GM10248 (cell line): ENCODE measurements at regions not wholly inside any gene's neighbourhood (a gene's known extent, or its start where the extent isn't known, plus 50 kb on each side); places are given as distances from the start of the nearest gene placed in this dataset.

Experiments used
- CTCF ChIA-PET: fragments of 300-600 bp; sonication (Branson Sonifier 250); formaldehyde crosslinking; extraction: SDS; loops from one replicate; lab custom pipeline; 2021; ENCODE audit warnings: antibody characterized with exemption; lab: Yijun Ruan, JAX
- POLR2A ChIA-PET: fragments of 350-650 bp; sonication (Branson Sonifier 250); formaldehyde crosslinking; extraction: SDS; loops from one replicate; lab custom pipeline; 2020; ENCODE audit warnings: antibody characterized with exemption; lab: Yijun Ruan, JAX
- DNase-seq: peaks from one replicate; pipeline ENCODE4 v3.0.0; 2012; ENCODE audit errors: extremely low spot score
- CTCF ChIP-seq: IDR thresholded peaks from 2 replicates; pipeline ENCODE4 v1.5.1; 2012; ENCODE audit warnings: mild to moderate bottlenecking, low read depth; ENCODE audit errors: extremely low read depth, missing control alignments, control extremely low read depth

- TF ChIP-seq CTCF = no peak
- CTCF ChIA-PET = interaction anchor here (0.9 to 3.7 kb wide), 4 partner anchors 12 to 464 kb away, joined by 3 to 38 read pairs (median 6); no protein-coding TSS in a partner anchor
- POLR2A ChIA-PET = no interaction called here
- DNase-seq = no peak
Observed at GRCh38 chr12:107144441-107144840, 51.1 kb upstream of the CRY1 start.

DNA sequence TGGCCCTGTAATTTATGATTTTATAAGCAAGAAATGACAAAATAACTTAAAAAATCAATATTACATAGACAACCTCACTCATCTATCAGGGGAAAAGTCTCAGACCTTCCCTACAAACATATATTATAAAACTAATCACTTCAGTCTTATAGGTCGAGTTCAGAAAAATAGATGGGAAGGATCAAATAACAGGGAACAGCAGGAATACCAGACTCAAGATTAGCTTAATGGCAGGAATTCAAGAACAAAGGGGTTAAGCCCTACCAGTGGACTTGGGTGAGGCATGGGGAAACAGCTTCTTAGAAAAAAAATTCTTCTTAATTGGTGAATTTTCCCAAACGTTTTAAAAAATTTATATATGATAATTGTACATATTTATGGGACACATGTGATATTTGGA is 51.6 kb upstream of the CRY1 start:
- ChIA-PET CTCF (interaction anchor here (0.9 to 3.7 kb wide), 2 partner anchors 12 to 15 kb away, joined by 3 to 38 read pairs; no protein-coding TSS in a partner anchor), POLR2A (no interaction called here)
- no peak for TF ChIP-seq CTCF
- no peak for DNase-seq

DNA sequence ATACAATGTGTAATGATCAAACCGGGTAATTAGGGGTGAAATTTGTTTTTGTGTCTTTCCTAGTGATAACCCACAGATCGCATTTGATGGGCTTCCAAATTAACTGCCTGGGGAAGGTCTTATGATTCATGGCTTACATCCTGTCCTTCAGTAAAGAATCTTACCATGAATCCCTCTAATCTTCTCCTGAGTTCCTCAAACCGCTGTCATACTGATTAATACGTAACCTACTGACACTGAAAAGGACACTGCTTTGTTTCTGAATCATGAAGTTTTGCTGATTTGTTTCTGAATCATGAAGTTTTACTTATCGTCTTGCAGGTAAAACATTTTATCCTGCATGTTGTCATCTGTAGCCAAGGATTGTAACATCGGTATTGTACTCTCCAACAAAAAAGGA is 52.0 kb upstream of the CRY1 start:
- CTCF ChIA-PET = interaction anchor here (0.9 to 3.7 kb wide), 2 partner anchors 13 to 14 kb away, joined by 3 to 38 read pairs; no protein-coding TSS in a partner anchor
- TF ChIP-seq CTCF = no peak
- DNase-seq = no peak
- POLR2A ChIA-PET = no interaction called here

DNA sequence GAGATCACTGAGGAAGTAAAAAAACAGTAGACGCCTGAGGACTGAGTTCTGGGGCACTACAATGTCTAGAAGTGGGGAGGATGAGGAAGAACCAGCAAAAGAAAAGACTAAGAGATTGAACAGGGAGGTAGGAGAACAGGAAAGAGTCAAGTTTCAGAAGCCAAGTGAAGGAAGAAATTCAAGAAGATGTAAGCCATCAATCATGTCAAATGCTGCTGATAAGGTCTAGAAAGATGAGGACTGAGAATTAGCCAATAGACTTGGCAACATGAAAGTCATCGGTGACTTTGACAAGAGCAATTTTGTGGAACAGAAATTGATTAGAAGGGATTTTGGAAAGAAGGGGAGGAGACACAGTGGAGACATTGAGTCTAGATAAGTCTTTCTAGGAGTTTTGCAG is 54.8 kb upstream of the CRY1 start:
- no peak for DNase-seq
- ChIA-PET CTCF (no interaction called here), POLR2A (no interaction called here)
- TF ChIP-seq CTCF = no peak

GRCh38 chr12:107152315-107152714 is 59.0 kb upstream of the CRY1 start:
- CTCF ChIA-PET = interaction anchor here (1.0 to 3.9 kb wide), 2 partner anchors 21 to 66 kb away, joined by 3 to 18 read pairs; no protein-coding TSS in a partner anchor
- POLR2A ChIA-PET = no interaction called here

GRCh38 chr12:107159384-107159900 is 66.1 kb upstream of the CRY1 start:
- DNase-seq = no peak
- ChIA-PET CTCF (interaction anchor here (1.1 to 1.3 kb wide), 2 partner anchors 14 to 27 kb away, joined by 3 read pairs; no protein-coding TSS in a partner anchor), POLR2A (no interaction called here)
- no peak for TF ChIP-seq CTCF

More at GRCh38 chr12:107152315-107152714, 59.0 kb upstream of the CRY1 start:
- DNase-seq = no peak
- no peak for TF ChIP-seq CTCF
